Stomach (tissue), 8 donors: ENCODE measurements at regions not wholly inside any gene's neighbourhood (a gene's known extent, or its start where the extent isn't known, plus 50 kb on each side); places are given as distances from the start of the nearest gene placed in this dataset.

Source experiments
- DNase-seq, 2 donors: peaks; one replicate each; pipeline versions ENCODE4 v3.0.0 to v3.0.0-alpha.2; 2013 to 2019
- H3K27ac ChIP-seq, 5 donors: fragments of 200-600 bp in 4 of 5; sonication (generic) in 4 of 5; one replicate each; pipeline ENCODE4 v1.5.1; 2013 to 2019; ENCODE audit warnings: mild to moderate bottlenecking in 1 of 5, moderate library complexity in 1 of 5
- H3K27me3 ChIP-seq, 3 donors: fragments of 200-600 bp; sonication (generic); one replicate each; pipeline ENCODE4 v1.5.1; 2017 to 2019; ENCODE audit warnings: mixed run types in 1 of 3
- H3K36me3 ChIP-seq, 4 donors: fragments of 200-600 bp; sonication (generic); 1 replicate in 3 of 4; 2 replicates in 1 of 4; pipeline ENCODE4 v1.5.1; 2016 to 2019
- H3K4me1 ChIP-seq, 4 donors: fragments of 200-600 bp; sonication (generic); one replicate each; pipeline ENCODE4 v1.5.1; 2016 to 2019
- H3K4me3 ChIP-seq, 4 donors: fragments of 200-600 bp; sonication (generic) in 3 of 4; one replicate each; pipeline ENCODE4 v1.5.1; 2016 to 2019; ENCODE audit warnings: mild to moderate bottlenecking in 1 of 4
- H3K9me3 ChIP-seq, 4 donors: fragments of 200-600 bp; sonication (generic); one replicate each; pipeline ENCODE4 v1.5.1; 2016 to 2019
- EP300 ChIP-seq: sonication (generic); formaldehyde crosslinking; IDR thresholded peaks from one replicate; pipeline ENCODE4 v1.6.1; 2017; ENCODE audit warnings: antibody characterized with exemption
- POLR2A ChIP-seq, 4 donors: fragments of 450-650 bp; IDR thresholded peaks; one replicate each; pipeline ENCODE4 v1.6.1; 2016; ENCODE audit warnings: antibody characterized with exemption in 4 of 4, control low read depth in 2 of 4, mild to moderate bottlenecking in 1 of 4, moderate library complexity in 1 of 4
- POLR2AphosphoS5 ChIP-seq, 3 donors: sonication (generic); formaldehyde crosslinking; IDR thresholded peaks; one replicate each; pipeline ENCODE4 v1.6.1; 2016; ENCODE audit warnings: antibody characterized with exemption in 3 of 3
- WGBS, 5 donors: extraction: QIAGEN DNeasy Blood & Tissue Kit in 3 of 5; methylation state at CpG; one replicate each; pipeline versions ENCODE4 v1.1.5 to v1.1.7; 2013 to 2018; 5-methylcytosine and 5-hydroxymethylcytosine counted together
- intact Hi-C: fragments of 100-400 bp; cut with DNase I; formaldehyde crosslinking; loops from one replicate; pipeline ENCODE4 v1.15.1; 2023; ENCODE audit warnings: low total_unique reads
- TF ChIP-seq, protein P1 (sequence below), 7 experiments: fragments of 450-650 bp in 4 of 7; fragments of 200-600 bp in 3 of 7; sonication (generic) in 3 of 7; IDR thresholded peaks; one replicate each; pipeline ENCODE4 v1.5.1; 2016 to 2019; ENCODE audit warnings: antibody characterized with exemption in 7 of 7, control low read depth in 2 of 7, mild to moderate bottlenecking in 1 of 7
- donor health status: healthy with polysubstance abuse.
- donor health status: Bipolar disorder and iron deficiency.
- donor health status: healthy.

DNA sequence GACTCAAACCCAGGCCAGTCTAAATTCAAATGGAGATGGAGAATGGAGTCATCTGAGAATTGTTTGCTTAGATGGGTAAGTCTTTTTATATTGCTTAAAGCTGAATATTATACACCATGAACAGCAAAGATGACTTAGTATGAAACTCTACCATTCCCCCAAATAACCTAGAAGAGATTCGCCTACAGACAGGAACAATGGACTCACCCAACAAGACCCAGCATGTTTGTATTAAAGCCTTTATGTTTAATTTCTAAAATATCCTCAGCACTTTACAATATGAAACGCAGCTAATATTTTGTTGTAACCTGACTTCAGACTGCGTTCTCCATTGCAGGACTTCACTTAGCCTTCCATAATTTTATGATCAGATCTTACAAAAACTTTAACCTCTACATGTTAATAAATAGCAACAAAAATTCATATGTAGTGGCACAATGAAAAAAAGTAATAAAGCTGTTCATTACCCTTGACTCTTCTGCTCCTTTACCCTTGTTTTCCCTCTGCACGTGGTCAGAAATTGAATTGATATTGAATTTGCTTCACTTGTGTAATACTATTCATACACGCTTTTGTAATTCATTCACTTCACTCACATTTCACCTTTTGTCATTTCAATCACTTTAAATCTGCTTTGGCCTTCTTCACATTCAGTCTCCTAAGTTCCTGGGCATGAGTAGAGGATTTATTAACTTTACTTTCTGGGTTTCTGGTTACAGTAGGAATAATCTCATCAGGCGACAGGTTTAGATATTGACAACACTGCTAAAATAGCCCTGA is 177.3 kb upstream of the PTBP2 start:
- TF ChIP-seq, protein P1, sequence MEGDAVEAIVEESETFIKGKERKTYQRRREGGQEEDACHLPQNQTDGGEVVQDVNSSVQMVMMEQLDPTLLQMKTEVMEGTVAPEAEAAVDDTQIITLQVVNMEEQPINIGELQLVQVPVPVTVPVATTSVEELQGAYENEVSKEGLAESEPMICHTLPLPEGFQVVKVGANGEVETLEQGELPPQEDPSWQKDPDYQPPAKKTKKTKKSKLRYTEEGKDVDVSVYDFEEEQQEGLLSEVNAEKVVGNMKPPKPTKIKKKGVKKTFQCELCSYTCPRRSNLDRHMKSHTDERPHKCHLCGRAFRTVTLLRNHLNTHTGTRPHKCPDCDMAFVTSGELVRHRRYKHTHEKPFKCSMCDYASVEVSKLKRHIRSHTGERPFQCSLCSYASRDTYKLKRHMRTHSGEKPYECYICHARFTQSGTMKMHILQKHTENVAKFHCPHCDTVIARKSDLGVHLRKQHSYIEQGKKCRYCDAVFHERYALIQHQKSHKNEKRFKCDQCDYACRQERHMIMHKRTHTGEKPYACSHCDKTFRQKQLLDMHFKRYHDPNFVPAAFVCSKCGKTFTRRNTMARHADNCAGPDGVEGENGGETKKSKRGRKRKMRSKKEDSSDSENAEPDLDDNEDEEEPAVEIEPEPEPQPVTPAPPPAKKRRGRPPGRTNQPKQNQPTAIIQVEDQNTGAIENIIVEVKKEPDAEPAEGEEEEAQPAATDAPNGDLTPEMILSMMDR (IDR thresholded peaks at IDR 0.05), result no peak
- TF ChIP-seq POLR2AphosphoS5 (IDR thresholded peaks at IDR 0.05), result no peak
- H3K9me3 ChIP-seq, result no peaks in the 10 kb centered on the region

DNA sequence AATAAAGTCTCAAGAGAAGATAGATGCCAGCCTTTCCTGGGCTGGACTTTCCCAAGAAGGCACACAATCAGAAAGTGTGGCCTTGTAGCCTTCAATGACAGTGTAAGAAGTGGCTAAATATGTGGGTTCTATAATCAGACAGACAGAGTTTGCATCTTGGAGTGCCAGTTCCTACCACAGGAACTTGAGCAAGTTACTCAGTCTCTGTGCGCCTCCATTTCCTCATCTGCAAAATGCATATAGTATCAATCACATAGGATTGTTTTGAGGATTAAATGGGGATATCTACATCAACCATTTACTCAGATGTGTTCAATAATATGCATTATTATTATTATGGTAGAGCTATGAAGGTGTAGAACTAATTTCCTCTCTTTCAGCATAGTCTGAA is 176.8 kb upstream of the PTBP2 start:
- WGBS, 5 donors, result 95 to 100% (median 95%) methylated on average over 1 of the region's 1 CpG
- TF ChIP-seq POLR2A (IDR thresholded peaks at IDR 0.05), result no peak
- no peak overlapping the region for H3K27ac ChIP-seq
- no peak overlapping the region for H3K4me3 ChIP-seq
- H3K9me3 ChIP-seq, result no peaks in the 10 kb centered on the region
- DNase-seq, result no peak
- no peaks in the 10 kb centered on the region for H3K27me3 ChIP-seq
- H3K36me3 ChIP-seq, result no peaks in the 10 kb centered on the region
- intact Hi-C loops, result no loop called here
- H3K4me1 ChIP-seq, result peaks cover 0 to 3% (median 0%) of the 10 kb centered on the region in 4 donors

More for the DNA sequence above, 177.3 kb upstream of the PTBP2 start:
- H3K27me3 ChIP-seq, result no peaks in the 10 kb centered on the region
- no peak for DNase-seq
- H3K4me3 ChIP-seq, result no peak overlapping the region
- intact Hi-C loops, result no loop called here
- no peak overlapping the region for H3K27ac ChIP-seq
- H3K4me1 ChIP-seq, result peaks cover 0 to 9% (median 0%) of the 10 kb centered on the region in 4 donors
- H3K36me3 ChIP-seq, result no peaks in the 10 kb centered on the region
- 84 to 89% (median 88%) methylated on average over 6 of the region's 6 CpGs for WGBS, 5 donors

DNA sequence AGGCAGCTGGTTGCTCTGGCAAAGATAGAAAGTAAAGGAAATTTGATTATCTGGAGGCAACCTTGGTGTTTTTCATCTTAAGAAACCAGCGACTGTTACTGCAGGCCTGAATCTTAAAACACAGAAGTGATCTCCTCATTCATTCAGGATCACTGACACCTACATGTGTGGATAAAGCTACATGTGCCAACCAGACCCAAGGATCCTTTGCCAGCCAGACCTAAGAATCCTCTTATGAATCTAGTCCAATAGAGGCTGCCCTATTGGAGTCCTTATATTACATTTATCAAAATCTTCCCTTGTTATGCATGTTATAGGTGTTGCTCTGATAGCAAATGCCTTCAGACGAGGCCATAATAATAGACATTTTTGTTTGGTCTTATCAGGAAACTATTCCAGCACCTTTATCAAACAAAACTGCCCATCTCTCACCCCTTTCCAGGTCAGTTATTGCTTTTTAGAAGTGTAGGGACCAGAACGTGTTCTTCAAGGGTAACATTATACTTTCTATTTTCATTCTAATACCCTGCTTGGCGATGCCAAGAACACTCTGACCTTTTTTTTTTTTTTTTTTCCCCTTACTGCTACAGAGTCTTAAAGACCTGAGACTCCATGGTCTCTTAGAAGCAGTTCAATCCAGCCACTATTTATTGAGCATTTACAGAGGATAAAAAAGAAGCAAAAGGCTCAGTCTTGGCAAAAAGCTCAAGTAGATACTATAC is 175.5 kb upstream of the PTBP2 start:
- no peaks in the 10 kb centered on the region for H3K27me3 ChIP-seq
- H3K4me3 ChIP-seq, result no peak overlapping the region
- WGBS, 5 donors, result 65 to 74% (median 68%) methylated on average over 4 of the region's 4 CpGs
- H3K27ac ChIP-seq, result no peak overlapping the region
- H3K36me3 ChIP-seq, result no peaks in the 10 kb centered on the region
- no peaks in the 10 kb centered on the region for H3K4me1 ChIP-seq
- intact Hi-C loops, result no loop called here
- H3K9me3 ChIP-seq, result no peaks in the 10 kb centered on the region
- TF ChIP-seq POLR2A (IDR thresholded peaks at IDR 0.05), result no peak
- TF ChIP-seq, protein P1 (IDR thresholded peaks at IDR 0.05), result no peak
- no peak for TF ChIP-seq EP300
- no peak for TF ChIP-seq POLR2AphosphoS5 (IDR thresholded peaks at IDR 0.05)
- DNase-seq, result no peak

DNA sequence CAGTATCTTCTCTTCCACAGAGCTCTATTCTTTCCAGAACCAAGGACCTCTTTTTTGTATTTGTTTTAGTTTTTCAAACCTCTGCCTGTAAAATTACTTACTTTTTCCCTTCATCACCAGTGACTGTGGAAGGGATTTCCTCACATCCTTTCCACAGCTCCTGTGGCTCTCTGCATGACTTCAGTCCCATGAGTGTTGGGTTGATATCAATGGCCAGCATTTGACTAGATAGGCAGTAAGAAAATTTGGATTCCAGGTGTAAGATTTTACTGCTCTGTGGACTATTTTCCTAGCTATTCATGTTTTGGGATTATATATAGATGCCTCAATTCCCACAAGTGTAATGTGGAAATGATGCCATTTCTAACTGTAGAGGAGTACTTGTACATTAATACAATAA is 171.5 kb upstream of the PTBP2 start:
- Histone ChIP-seq H3K27me3 (no peaks in the 10 kb centered on the region), H3K27ac (no peak overlapping the region), H3K36me3 (no peaks in the 10 kb centered on the region), H3K4me3 (no peak overlapping the region), H3K9me3 (no peaks in the 10 kb centered on the region), H3K4me1 (no peaks in the 10 kb centered on the region)
- intact Hi-C loops, result no loop called here
- DNase-seq, result no peak
- TF ChIP-seq POLR2AphosphoS5 (IDR thresholded peaks at IDR 0.05), result no peak
- TF ChIP-seq EP300, result no peak
- TF ChIP-seq, protein P1 (IDR thresholded peaks at IDR 0.05), result no peak
- TF ChIP-seq POLR2A (IDR thresholded peaks at IDR 0.05), result no peak

DNA sequence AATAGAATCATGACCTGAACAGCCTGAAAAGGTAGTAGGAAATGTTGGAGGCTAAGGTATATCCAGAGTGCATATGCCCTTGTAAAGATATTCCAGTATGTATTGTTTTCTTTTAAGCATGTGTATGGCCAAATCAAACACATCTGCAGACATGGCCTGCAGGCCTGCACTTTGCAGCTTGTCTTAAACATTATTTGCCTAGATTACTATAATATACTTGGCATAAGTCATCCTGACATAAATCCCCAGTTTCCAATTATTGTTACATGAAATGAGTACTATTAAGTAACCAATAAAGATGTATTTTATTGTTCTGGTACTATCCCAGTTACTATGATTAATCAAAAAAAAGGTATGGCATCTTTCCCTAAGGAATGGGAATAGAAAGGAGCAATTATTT is 169.1 kb upstream of the PTBP2 start:
- DNase-seq, result no peak
- no peaks in the 10 kb centered on the region for H3K36me3 ChIP-seq
- H3K27ac ChIP-seq, result no peak overlapping the region
- intact Hi-C loops, result no loop called here
- H3K4me3 ChIP-seq, result no peak overlapping the region
- H3K27me3 ChIP-seq, result no peaks in the 10 kb centered on the region
- H3K9me3 ChIP-seq, result no peaks in the 10 kb centered on the region
- no peaks in the 10 kb centered on the region for H3K4me1 ChIP-seq
- TF ChIP-seq POLR2AphosphoS5 (IDR thresholded peaks at IDR 0.05), result no peak
- TF ChIP-seq, protein P1 (IDR thresholded peaks at IDR 0.05), result no peak
